Uterus (tissue), 2 donors: ENCODE measurements at regions not wholly inside any gene's neighbourhood (a gene's known extent, or its start where the extent isn't known, plus 50 kb on each side); places are given as distances from the start of the nearest gene placed in this dataset.

Experiments
- CTCF ChIP-seq, 4 experiments: fragments of 200-600 bp in 2 of 4; fragments of 450-650 bp in 2 of 4; sonication (generic) in 2 of 4; IDR thresholded peaks; one replicate each; pipeline ENCODE4 v1.5.1; 2016 to 2019; ENCODE audit warnings: antibody characterized with exemption in 4 of 4, mild to moderate bottlenecking in 2 of 4, moderate library complexity in 1 of 4
- POLR2A ChIP-seq, 2 donors: fragments of 450-650 bp; IDR thresholded peaks; one replicate each; pipeline ENCODE4 v1.6.1; 2016; ENCODE audit warnings: antibody characterized with exemption in 2 of 2, mild to moderate bottlenecking in 1 of 2, moderate library complexity in 1 of 2

- no peak for TF ChIP-seq CTCF (IDR thresholded peaks at IDR 0.05)
- no peak for TF ChIP-seq POLR2A (IDR thresholded peaks at IDR 0.05)
Measured at GRCh38 chr2:84280873-84281272, 178.2 kb downstream of the SUCLG1 start.
